GM12873 (cell line): ENCODE measurements at regions not wholly inside any gene's neighbourhood (a gene's known extent, or its start where the extent isn't known, plus 50 kb on each side); places are given as distances from the start of the nearest gene placed in this dataset.

Experiments
- CTCF ChIP-seq: IDR thresholded peaks from 2 replicates; pipeline ENCODE4 v1.5.1; 2012; ENCODE audit warnings: low read depth, mild to moderate bottlenecking, moderate library complexity, low read length, control low read depth; ENCODE audit not compliant: insufficient read depth; ENCODE audit errors: missing control alignments

GRCh38 chr12:84766375-84766774, 146.2 kb downstream of the SLC6A15 start:
- no peak for TF ChIP-seq CTCF

GRCh38 chr12:84764001-84764400, 148.6 kb downstream of the SLC6A15 start:
- TF ChIP-seq CTCF = no peak

- TF ChIP-seq CTCF = no peak
Measured at GRCh38 chr12:84763107-84763506, 149.5 kb downstream of the SLC6A15 start.

GRCh38 chr12:84760091-84760865, 152.3 kb downstream of the SLC6A15 start:
- no peak for TF ChIP-seq CTCF

- no peak for TF ChIP-seq CTCF
Measured at GRCh38 chr12:84757978-84758377, 154.6 kb downstream of the SLC6A15 start.

GRCh38 chr12:84756961-84757360, 155.6 kb downstream of the SLC6A15 start:
- TF ChIP-seq CTCF = no peak

GRCh38 chr12:84745127-84745526, 167.5 kb downstream of the SLC6A15 start:
- no peak for TF ChIP-seq CTCF
